Nucleus accumbens (tissue), 56 donors: ENCODE measurements at regions not wholly inside any gene's neighbourhood (a gene's known extent, or its start where the extent isn't known, plus 50 kb on each side); places are given as distances from the start of the nearest gene placed in this dataset.

Experiments
- DNase-seq, 56 donors: peaks; one replicate each; lab custom pipeline; 2025; lab: John Stamatoyannopoulos, UW

GRCh38 chr6:141035312-141036200 is 1097.2 kb upstream of the GJE1 start:
- no peak for DNase-seq

GRCh38 chr6:141033101-141033500 is 1099.6 kb upstream of the GJE1 start:
- no peak for DNase-seq

DNA sequence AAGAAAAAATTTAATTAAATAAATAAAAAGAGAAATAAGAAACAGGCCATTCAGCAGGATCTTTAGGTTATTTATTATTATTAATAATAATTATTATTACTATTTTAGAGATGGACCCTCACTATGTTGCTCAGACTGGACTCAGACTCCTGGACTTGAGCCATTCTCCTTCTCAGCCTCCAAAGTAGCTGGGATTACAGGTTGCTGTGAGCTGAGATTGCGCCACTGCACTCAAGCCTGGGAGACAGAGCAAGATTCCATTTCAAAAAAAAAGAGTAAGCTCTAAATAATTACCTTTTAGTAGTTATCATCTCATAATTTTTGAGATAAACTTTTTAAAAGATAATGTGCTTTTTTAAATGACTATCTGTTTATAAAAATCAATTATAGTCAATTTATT is 1102.8 kb upstream of the GJE1 start:
- no peak for DNase-seq

DNA sequence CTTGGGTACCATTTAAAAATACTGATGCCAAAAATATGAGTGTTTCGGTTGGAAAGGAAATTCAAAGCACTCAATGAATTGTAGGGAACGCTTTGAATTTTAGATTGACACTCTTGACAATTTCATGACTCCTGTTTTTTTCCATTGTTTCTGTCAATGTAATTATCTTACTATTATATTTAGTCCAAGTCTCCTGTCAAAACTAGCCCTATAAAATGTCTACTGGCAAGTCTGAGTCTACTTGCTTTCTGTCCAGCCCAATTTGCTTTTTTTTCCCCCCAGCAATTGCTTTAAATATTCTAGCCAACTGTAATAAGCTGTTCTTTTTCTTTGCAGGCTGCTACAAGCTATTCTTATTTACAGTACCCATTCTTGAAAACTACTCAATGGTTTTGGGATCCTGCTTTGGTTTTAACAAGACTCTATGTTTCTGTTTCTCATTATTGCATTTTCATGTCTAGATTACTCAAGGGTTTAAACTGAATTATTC is 1103.9 kb upstream of the GJE1 start:
- DNase-seq = no peak

DNA sequence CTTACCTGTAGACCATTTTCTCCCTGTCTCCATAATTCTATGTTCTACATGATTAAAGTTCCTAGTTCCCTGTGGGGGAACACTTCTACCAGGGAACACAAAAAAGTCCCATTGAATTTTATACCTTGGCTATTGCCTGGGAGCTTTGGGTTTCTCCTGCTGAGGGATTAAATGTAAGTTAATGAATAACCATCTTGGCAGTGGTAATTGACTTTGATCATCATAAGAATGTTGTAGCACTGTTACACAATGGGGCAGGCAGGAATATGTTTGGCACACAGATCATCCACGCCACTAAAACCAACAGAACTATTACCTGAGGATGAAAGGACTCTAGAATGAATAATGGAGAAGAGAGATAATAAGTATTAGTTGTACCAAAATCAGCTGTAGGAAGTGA is 1106.2 kb upstream of the GJE1 start:
- DNase-seq = no peak

DNA sequence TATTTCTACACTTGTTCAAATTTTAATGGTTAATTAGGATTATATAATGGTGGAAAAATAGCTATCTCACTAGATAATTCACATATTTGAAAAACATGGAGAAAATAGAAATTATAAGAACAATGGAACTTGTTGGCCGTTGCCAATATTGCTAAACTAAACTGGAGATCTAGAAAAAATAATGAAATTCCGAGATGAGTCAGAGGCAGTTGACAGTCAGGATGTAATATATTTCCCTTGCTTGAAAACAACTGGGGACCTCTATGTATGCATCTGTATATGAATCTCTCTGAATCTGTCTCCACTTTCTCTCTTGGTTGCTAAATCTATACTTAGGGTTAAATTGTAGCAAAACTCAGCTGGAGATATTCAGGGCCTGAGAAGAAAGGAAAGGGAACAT is 1108.2 kb upstream of the GJE1 start:
- DNase-seq = no peak

DNA sequence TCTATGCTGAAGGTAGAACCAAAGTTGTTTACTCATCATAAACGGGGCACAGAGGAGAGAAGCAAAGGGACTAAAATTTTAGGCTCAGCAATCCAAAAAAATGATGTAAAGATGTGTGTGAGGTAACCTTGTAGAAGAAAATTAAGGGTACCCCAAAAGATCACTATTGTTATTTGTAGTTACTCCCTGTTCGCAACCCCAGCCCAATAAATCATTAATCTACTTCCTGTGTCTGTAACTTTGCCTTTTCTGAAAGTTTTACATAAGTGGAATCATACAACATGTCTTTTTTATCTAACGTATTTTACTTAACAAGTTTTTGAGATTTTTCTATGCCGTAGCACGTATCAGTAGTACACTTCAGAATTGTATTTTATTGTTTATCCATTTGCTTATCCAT is 1114.8 kb upstream of the GJE1 start:
- no peak for DNase-seq

- no peak for DNase-seq
These were observed 1131.8 kb upstream of the GJE1 start for GRCh38 chr6:141000917-141001316.

GRCh38 chr6:140993515-140993914 is 1139.2 kb upstream of the GJE1 start:
- DNase-seq = no peak

- DNase-seq = no peak
These were observed 1140.0 kb upstream of the GJE1 start for GRCh38 chr6:140992678-140993077.

DNA sequence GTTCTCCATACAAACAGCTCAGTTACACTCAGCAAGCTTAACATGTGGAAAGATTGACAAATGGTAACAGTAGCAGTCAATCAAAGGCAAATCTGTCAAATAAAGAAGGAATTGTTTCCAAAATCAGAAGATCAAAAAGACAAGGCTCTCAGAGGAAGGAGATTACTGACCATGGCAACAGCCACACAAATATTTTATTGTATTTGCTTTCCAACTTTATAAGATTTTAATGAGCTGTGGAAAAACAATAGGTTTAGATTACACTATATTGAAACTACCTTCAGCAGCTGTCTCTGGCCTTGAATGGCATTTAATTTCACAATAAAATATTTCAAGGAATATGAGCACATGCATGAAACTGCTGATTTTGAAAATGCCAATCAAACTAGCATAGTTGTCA is 1143.9 kb upstream of the GJE1 start:
- DNase-seq = no peak

GRCh38 chr6:140987364-140988155 is 1145.2 kb upstream of the GJE1 start:
- no peak for DNase-seq

GRCh38 chr6:140985679-140986275 is 1146.9 kb upstream of the GJE1 start:
- no peak for DNase-seq

DNA sequence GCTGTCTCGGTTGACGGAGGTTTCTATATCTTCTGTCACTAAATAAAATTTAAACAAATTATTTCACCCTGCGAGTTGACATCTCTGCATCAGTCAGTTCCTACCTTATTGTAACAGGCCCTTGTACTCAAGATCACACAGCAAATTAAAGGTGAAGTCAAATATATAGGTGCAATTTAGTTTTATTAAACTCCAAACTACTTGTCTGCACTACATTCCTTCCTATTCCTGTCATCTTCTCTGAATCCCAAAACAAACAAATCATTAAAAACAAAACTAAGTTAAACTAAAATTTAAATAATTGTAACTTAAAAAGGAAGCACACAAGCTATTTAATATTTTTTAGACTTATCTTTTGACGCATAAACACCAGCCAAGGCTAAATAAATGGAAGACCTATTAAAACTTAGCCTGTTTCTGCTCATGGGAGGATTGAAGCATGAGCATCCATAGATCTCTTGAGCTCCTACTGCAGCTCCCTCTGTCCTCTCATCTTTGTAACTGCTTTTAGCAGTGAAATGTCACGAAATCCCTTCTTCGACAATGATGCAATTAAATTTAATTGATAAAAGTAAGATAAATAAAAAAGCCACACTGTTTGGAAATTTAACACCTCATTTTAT is 1152.3 kb upstream of the GJE1 start:
- no peak for DNase-seq

DNA sequence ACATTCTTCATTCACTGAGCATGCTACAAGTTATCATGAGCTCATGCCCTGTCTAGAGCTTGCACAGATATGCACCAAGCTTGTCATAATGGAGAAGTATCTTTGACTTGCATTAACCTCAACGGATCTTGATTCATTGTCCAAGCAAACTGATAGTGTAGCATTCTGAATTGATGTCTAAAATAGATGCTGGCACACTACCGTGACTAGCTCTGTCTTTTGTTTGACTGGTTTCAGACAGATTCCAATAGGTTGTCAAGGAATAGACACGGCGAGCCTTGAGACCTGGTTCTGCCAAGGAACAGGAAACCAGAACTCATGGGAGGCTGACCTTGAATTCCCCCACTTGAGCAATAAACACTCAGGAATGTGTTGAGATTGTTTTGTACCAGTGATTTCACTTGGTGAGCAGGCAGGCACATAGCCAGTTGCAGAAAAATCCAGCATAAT is 1153.1 kb upstream of the GJE1 start:
- DNase-seq = no peak

DNA sequence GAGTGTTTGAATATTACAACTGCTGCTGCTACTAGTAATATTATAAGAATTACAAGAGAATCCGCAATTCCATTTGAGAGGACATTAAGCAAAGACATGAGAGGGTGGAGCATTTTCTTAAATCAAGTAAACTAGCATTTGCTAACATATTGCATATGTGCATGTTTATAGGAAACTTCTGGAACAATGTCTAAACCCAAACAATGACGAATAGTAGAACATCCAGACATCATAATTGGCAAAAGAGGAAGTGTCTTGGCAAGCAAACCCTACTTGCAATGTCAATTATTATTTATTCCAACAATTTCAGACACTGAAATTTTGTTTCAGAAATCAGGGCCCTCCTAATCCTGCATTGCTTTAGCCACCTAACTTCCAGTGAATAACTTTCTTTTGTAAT is 1155.3 kb upstream of the GJE1 start:
- DNase-seq = no peak

DNA sequence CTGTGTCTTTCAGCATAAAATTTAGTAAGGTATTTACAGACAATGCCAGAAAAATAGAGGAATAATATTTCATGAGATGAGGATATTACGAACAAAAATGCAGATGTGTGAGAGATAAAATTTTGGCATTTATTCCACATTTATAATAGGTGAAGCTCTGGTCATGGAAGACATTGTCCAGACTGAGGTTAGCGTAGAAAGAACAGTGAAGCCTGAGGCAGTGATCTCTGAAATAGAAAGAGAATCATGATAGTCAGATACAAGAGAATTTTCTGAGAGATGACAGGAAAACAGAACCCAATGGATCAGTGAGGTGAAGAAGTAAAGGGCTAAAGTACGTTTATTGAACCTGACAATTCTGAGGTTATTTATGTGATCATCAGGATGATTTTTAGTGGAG is 1155.9 kb upstream of the GJE1 start:
- DNase-seq = no peak

- DNase-seq = no peak
These were observed 1162.2 kb upstream of the GJE1 start for GRCh38 chr6:140970485-140970884.

- DNase-seq = no peak
These were observed 1164.7 kb upstream of the GJE1 start for GRCh38 chr6:140968062-140968461.

DNA sequence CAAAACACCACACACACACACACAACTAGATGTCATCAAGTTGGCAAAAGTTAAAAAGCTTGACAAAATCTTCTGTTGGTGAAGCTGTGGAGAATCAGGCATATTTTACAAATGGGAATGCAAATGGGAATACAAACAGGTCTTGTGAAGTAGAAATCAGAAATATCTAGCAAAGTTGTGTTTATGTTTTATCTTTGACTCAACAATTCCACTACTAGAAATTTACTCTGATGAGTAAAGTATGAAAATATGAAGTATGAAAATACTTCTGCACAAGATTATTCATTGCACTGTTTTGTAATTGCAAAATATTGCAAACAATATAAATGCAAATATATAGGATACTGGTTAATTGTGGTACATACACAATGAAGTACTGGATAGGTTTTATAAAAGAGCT is 1166.0 kb upstream of the GJE1 start:
- no peak for DNase-seq

GRCh38 chr6:140960566-140960965 is 1172.2 kb upstream of the GJE1 start:
- DNase-seq = no peak
